ENCODE measurements at regions not wholly inside any gene's neighbourhood (a gene's known extent, or its start where the extent isn't known, plus 50 kb on each side); places are given as distances from the start of the nearest gene placed in this dataset.

GRCh38 chr18:9013926-9014373, 88.5 kb upstream of the NDUFV2 start:
- 85% methylated on average over 2 of the region's 2 CpGs for WGBS (ENCODE audit: insufficient coverage, low coverage, low lambda C conversion rate, missing lambda C conversion rate)
- DNase-seq (no peak), ATAC-seq (no peak)
- H3K9me3 ChIP-seq = no peaks in the 10 kb centered on the region
- no peaks in the 10 kb centered on the region for H3K36me3 ChIP-seq
- no peak overlapping the region for H3K4me3 ChIP-seq
- H3K27me3 ChIP-seq = no peaks in the 10 kb centered on the region
- no peak for TF ChIP-seq POLR2A (IDR thresholded peaks at IDR 0.05)
- no peak overlapping the region for H3K27ac ChIP-seq
- intact Hi-C loops (cut with DNase I) = no loop called here
- H3K4me1 ChIP-seq = no peaks in the 10 kb centered on the region

DNA sequence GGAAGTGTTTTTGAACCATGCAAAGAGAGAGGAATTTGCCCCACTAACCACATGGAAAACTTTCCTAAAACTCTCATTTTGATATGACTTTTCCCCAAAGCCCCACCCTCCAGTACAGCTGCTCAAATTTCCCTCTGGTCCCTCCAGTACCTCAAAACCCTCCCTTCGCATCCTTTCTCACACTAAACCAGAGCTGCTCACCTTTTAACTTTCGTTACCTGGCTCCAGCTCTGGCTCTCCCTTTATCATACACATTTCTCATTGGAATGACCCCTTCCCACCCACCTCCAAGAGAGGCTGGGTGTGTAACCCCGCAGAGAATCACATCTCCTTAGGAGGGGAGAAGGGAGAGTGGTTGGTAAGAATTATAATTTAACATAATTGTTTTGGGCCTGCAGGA, 86.8 kb upstream of the NDUFV2 start:
- H3K27ac ChIP-seq = no peak overlapping the region
- TF ChIP-seq CTCF (IDR thresholded peaks at IDR 0.05) = no peak
- no peak for TF ChIP-seq POLR2A (IDR thresholded peaks at IDR 0.05)
- H3K4me1 ChIP-seq = no peaks in the 10 kb centered on the region
- no peak for DNase-seq
- H3K27me3 ChIP-seq = no peaks in the 10 kb centered on the region
- no peaks in the 10 kb centered on the region for H3K36me3 ChIP-seq
- no peak for ATAC-seq
- WGBS (ENCODE audit: insufficient coverage, low coverage, low lambda C conversion rate, missing lambda C conversion rate) = 91% methylated on average over 3 of the region's 3 CpGs
- intact Hi-C loops (cut with DNase I) = no loop called here
- H3K9me3 ChIP-seq = no peaks in the 10 kb centered on the region
- no peak overlapping the region for H3K4me3 ChIP-seq

DNA sequence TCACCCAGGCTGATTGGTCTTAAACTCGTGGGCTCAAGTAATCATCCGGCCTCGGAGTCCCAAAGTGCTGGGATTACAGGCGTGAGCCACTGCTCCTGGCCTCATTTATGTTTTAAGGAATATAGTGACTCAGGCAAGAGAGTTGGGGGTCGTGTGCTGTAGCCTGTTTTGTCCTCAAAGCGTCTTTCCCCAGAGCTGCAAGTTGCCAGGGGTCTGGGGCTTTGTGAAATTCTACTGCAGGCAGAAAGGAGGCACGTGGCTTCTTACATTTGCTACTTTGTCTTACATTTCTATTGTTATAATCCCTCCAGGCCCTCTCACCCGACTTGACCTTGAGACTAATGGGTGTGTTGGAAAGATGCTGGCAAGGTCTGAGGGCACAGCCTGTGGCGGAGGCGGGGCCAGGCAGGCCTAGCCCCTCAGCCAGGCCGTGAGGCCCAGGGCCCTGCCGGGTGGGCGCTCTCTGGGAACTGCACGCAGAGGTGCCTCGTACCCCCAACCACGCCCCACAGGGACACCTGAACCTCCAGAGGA, 85.8 kb upstream of the NDUFV2 start:
- DNase-seq (no peak), ATAC-seq (peak in 2 of 4 donors; percentile 14 to 19)
- TF ChIP-seq POLR2A (IDR thresholded peaks at IDR 0.05) = no peak
- TF ChIP-seq CTCF (IDR thresholded peaks at IDR 0.05) = no peak
- no peak overlapping the region for H3K27ac ChIP-seq
- H3K27me3 ChIP-seq = no peaks in the 10 kb centered on the region
- no peaks in the 10 kb centered on the region for H3K36me3 ChIP-seq
- no peaks in the 10 kb centered on the region for H3K9me3 ChIP-seq
- H3K4me1 ChIP-seq = no peaks in the 10 kb centered on the region
- 66% methylated on average over 7 of the region's 16 CpGs for WGBS (ENCODE audit: insufficient coverage, low coverage, low lambda C conversion rate, missing lambda C conversion rate)
- peak overlapping the region in 1 of 3 donors; percentile 2 for H3K4me3 ChIP-seq
- intact Hi-C loops (cut with DNase I) = no loop called here

DNA sequence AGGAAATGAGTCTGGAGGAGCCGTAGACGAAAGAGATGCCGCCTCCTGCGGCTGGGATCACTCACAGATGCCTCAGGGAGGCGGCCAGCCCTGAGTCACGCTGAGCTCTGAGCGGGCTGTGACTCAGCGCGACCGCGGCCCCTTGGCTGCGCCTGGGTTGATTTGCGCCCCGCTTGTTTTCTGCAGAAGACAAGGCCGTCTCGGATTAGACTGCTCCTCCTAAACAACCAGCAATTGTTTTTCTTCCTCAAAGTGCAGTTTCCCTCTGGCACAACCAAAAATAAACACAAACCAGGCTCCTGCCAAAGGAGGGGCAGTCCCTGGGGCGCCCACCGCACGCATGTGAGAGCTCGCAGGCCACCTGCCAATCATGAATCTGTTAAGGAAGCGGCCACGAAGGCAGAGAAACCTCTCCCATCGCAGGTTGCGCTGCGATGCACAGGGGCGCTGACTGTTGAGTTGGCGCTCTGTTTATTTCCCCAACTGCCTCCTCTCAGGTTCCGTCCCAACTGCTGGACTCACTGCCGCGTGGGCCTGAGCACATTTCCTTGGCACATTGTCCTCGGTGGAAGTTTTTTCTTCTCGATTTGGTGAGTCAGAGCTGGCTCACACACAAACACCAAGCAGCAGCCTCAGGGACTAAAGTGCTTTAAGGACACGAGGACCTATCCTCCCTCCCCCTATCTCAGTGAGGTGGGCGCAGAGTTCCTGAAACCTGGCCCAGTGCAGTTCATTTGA, 85.2 kb upstream of the NDUFV2 start:
- Histone ChIP-seq H3K9me3 (no peaks in the 10 kb centered on the region), H3K27ac (no peak overlapping the region), H3K4me3 (peak overlapping the region in 1 of 3 donors; percentile 2), H3K4me1 (no peaks in the 10 kb centered on the region), H3K36me3 (no peaks in the 10 kb centered on the region), H3K27me3 (no peaks in the 10 kb centered on the region)
- intact Hi-C loops (cut with DNase I) = no loop called here
- DNase-seq (peak in 1 of 3 donors; percentile 45), ATAC-seq (peak; percentile 50 to 83 (median 61))
- WGBS (ENCODE audit: insufficient coverage, low coverage, low lambda C conversion rate, missing lambda C conversion rate) = 51% methylated on average over 13 of the region's 34 CpGs
- TF ChIP-seq CTCF (IDR thresholded peaks at IDR 0.05) = no peak
- no peak for TF ChIP-seq POLR2A (IDR thresholded peaks at IDR 0.05)

DNA sequence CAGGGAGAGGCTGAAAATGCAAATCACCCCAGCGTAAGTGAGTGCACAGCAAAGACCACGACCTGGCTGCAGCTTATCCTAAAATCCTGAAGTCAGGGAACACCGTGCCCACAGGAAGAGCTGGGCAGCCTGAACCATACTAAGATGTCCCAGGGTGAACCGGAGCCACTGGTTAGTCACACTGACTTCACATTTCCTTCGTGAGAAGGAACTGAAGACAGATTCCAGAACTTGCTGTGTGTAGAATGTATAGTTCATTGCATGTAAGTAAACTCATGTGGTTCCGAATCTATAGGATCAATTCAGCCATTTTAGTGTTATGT, 84.6 kb upstream of the NDUFV2 start:
- H3K36me3 ChIP-seq = no peaks in the 10 kb centered on the region
- ATAC-seq (peak in 2 of 4 donors; percentile 39 to 46), DNase-seq (no peak)
- no peak overlapping the region for H3K27ac ChIP-seq
- no peaks in the 10 kb centered on the region for H3K9me3 ChIP-seq
- intact Hi-C loops (cut with DNase I) = no loop called here
- 57% methylated on average over 5 of the region's 6 CpGs for WGBS (ENCODE audit: insufficient coverage, low coverage, low lambda C conversion rate, missing lambda C conversion rate)
- TF ChIP-seq CTCF (IDR thresholded peaks at IDR 0.05) = no peak
- TF ChIP-seq POLR2A (IDR thresholded peaks at IDR 0.05) = no peak
- H3K4me3 ChIP-seq = no peak overlapping the region
- no peaks in the 10 kb centered on the region for H3K4me1 ChIP-seq
- H3K27me3 ChIP-seq = no peaks in the 10 kb centered on the region
